Neuron (in vitro differentiated cells): ENCODE measurements at regions not wholly inside any gene's neighbourhood (a gene's known extent, or its start where the extent isn't known, plus 50 kb on each side); places are given as distances from the start of the nearest gene placed in this dataset.

Experiments used
- H2AFZ ChIP-seq: one replicate; pipeline ENCODE4 v1.6.1; 2013; ENCODE audit warnings: low read depth, mild to moderate bottlenecking, inconsistent platforms, low read length, moderate library complexity
- H3K27me3 ChIP-seq: one replicate; pipeline ENCODE4 v1.6.1; 2013; ENCODE audit warnings: low read length; ENCODE audit not compliant: insufficient read depth
- H3K36me3 ChIP-seq: one replicate; pipeline ENCODE4 v1.6.1; 2013; ENCODE audit warnings: low read length; ENCODE audit not compliant: insufficient read depth
- H3K4me1 ChIP-seq: one replicate; pipeline ENCODE4 v1.6.1; 2013; ENCODE audit warnings: low read length; ENCODE audit not compliant: insufficient read depth
- H3K4me3 ChIP-seq: 2 replicates; pipeline ENCODE4 v1.5.1; 2013; ENCODE audit warnings: mild to moderate bottlenecking, low read length, moderate library complexity
- H3K9me3 ChIP-seq: one replicate; pipeline ENCODE4 v1.6.1; 2013; ENCODE audit warnings: low read length

DNA sequence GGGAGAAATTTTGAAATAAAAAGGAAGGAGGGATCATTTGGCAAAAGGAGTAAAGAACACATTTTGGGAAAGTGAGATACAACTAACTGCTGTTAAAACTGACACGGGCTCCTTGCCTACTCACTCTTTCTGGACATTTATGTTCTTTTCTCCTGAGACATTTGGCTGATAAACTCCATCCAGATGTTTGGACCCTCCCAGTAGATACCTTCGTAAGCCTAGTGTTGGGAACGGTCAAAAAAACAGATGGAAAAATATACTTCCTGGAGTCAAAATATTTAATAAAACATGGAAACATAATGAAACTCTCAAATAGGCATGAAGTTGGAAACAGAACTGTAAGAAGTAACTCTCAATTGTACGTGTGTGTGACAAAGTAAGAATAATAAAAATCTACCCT lies 360.1 kb upstream of the RIOK2 start:
- no peak overlapping the region for H2AFZ ChIP-seq
- peaks cover 23% of the 10 kb centered on the region for H3K4me1 ChIP-seq
- H3K9me3 ChIP-seq: peaks cover 2% of the 10 kb centered on the region
- no peaks in the 10 kb centered on the region for H3K36me3 ChIP-seq
- no peaks in the 10 kb centered on the region for H3K27me3 ChIP-seq
- H3K4me3 ChIP-seq: no peak overlapping the region

DNA sequence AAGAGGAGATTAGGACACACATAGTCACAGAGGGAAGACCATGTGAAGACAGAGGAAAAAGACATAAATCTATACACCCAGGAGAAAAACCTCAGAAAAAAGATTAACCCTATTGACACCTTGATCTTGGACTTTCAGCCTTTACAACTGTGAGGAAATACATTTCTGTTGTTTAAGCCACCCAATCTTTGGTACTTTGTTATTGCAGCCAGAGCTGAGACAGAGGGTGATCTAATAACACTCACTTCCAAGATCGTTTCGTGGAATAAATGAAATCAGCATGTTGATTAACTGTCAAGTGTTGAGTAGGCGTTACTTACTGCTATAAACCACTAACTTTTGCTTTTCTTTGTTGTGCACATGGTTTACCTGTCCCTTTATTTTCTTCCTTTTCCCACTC lies 361.2 kb upstream of the RIOK2 start:
- no peaks in the 10 kb centered on the region for H3K27me3 ChIP-seq
- H3K9me3 ChIP-seq: peaks cover under 1% of the 10 kb centered on the region
- no peaks in the 10 kb centered on the region for H3K36me3 ChIP-seq
- H2AFZ ChIP-seq: no peak overlapping the region
- H3K4me3 ChIP-seq: no peak overlapping the region
- peaks cover 14% of the 10 kb centered on the region for H3K4me1 ChIP-seq

DNA sequence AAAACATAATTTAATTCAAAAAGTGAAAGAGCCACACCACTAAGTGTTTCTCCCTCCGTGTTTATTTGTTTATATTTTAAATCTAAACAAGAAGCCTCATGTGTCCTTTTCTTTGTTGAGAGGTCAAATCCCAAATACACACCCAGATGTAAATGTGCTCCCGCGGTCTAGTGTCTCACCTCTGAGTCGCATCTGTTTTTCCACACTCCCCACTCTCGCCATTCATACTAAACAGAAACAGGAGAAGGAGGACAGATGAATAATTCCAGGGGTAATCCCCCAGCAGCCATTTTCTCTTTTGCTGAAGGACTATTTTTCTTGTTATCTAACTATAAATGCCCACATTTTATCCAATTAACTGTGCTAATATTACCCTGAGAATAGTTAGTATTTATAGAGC lies 361.6 kb upstream of the RIOK2 start:
- H2AFZ ChIP-seq: peak overlapping the region; percentile 17
- H3K9me3 ChIP-seq: no peaks in the 10 kb centered on the region
- no peaks in the 10 kb centered on the region for H3K36me3 ChIP-seq
- H3K27me3 ChIP-seq: no peaks in the 10 kb centered on the region
- H3K4me1 ChIP-seq: peaks cover 14% of the 10 kb centered on the region
- no peak overlapping the region for H3K4me3 ChIP-seq

DNA sequence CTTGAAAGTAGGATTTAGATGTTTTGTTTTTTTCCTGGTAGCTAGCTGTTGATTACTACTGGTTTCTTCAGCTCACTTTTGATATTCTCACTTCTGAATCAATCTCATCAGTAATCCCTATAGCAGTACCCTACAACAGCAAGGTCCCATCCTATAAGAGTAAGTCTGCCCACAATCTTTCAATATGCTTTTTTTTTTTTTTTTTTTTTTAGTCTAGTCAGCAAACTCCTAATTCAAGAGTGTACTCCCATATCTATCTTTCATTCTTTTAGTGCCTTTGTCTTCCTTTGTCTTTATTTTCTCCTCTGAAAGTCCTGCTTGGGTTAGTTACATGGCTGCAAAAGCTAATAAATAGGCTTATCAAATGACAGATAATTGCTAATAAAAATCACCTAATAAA lies 362.4 kb upstream of the RIOK2 start:
- no peaks in the 10 kb centered on the region for H3K36me3 ChIP-seq
- peak overlapping the region; percentile 17 for H2AFZ ChIP-seq
- no peaks in the 10 kb centered on the region for H3K9me3 ChIP-seq
- H3K27me3 ChIP-seq: no peaks in the 10 kb centered on the region
- H3K4me3 ChIP-seq: no peak overlapping the region
- H3K4me1 ChIP-seq: peaks cover 20% of the 10 kb centered on the region

DNA sequence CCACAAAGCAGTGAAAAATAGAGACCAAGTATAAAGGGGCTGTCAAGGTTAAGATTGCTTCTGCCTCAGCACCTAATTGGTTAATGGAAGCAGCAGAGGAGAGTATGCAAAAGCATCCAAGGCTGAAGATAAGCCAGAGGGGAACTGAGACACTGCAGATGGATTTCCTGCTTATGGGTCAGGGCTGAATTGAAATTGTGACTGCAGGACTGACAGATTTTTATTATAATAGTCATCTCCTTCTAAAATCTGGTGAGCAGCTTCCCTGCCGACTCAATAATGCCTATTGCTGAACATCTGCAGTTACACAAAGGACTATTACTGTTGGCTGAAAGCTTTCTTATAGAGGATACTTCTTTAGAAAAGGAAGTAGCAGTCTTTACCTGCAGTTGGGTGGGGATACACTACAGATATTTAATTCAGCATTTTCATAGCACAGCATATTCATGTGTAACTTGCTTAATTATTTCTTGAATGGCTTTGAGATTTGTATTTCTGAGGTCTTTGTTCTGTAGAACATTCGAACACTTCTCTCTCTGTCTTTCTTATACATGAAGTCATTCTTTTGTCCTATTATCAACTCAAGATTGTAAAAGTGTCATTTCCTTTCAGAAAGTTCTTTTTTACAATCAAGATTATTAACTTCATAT lies 363.0 kb upstream of the RIOK2 start:
- H3K36me3 ChIP-seq: no peaks in the 10 kb centered on the region
- H3K4me3 ChIP-seq: no peak overlapping the region
- peaks cover 23% of the 10 kb centered on the region for H3K4me1 ChIP-seq
- peak overlapping the region; percentile 56 for H2AFZ ChIP-seq
- no peaks in the 10 kb centered on the region for H3K9me3 ChIP-seq
- no peaks in the 10 kb centered on the region for H3K27me3 ChIP-seq

DNA sequence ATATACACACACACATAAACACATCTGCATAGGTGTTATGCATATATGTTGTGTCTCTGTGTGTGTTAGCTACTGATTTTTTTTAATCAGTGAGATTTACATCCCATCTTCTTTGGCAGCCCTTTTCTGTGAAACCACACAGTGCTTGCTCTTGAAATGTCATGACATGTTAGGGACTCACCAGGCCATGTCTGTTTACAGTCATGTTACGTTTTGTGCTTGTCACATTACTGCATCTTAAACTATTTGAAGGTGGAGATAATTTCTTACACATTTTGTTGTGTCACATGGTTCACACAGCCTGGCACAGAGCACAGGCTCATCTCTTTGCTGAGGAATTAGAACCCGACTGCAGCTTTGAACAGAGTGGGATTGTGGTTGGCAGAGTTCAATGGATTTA lies 364.4 kb upstream of the RIOK2 start:
- H3K36me3 ChIP-seq: no peaks in the 10 kb centered on the region
- no peaks in the 10 kb centered on the region for H3K9me3 ChIP-seq
- peaks cover 23% of the 10 kb centered on the region for H3K4me1 ChIP-seq
- no peaks in the 10 kb centered on the region for H3K27me3 ChIP-seq
- no peak overlapping the region for H3K4me3 ChIP-seq
- H2AFZ ChIP-seq: no peak overlapping the region

DNA sequence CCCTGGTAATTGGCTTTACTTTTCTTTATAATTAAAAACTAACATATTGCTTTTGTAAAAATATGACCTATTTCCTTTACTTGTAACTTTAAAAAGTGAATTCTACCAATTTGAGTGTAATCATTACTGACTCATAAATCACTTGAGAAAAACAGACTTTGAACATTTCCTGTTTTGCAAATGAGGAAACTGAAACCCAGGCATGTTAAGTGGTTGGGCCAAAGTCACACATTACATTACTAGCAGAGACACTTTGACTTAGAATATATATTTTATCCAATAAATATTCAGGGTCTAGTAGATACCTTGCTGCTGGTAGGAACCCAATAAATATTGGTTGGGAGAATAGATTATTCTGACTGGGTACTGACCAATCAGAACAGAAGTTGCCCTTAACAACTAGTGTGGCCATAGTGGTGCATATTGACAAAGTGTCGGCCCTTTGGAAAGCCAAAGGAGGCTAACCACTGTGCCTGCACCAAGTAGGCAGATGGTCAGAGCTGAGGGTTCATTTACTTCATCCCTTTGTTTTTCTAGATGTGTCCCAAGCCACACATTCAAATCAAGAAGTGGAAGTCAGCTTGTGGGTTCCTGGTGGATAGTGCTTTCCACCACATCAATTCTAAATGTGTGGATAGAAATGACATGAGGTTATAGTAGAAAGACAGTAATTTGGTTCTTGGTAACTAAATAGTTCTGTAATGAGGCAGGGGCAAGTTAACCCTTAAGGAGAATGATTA lies 365.1 kb upstream of the RIOK2 start:
- Histone ChIP-seq H3K27me3 (no peaks in the 10 kb centered on the region), H3K4me3 (no peak overlapping the region), H2AFZ (no peak overlapping the region), H3K36me3 (no peaks in the 10 kb centered on the region), H3K4me1 (peaks cover 23% of the 10 kb centered on the region), H3K9me3 (no peaks in the 10 kb centered on the region)

DNA sequence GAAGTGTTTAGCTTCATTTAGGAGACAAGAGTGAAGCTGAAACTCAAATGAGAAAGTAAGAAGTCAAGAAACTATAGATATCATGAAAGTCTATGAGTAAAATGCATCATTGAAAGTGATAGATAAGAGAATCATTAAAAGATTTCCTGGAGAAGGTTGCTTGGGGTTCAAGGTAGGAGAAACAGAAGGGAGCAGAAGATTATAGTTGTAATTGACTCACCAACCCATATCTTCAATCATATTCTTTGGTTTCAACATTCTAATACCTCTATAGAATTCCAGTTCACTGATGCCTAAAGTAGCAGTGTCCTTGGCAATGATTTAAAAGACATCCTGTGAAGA lies 365.7 kb upstream of the RIOK2 start:
- Histone ChIP-seq H3K27me3 (no peaks in the 10 kb centered on the region), H3K4me3 (no peak overlapping the region), H3K9me3 (no peaks in the 10 kb centered on the region), H3K36me3 (no peaks in the 10 kb centered on the region), H3K4me1 (peaks cover 23% of the 10 kb centered on the region), H2AFZ (no peak overlapping the region)

DNA sequence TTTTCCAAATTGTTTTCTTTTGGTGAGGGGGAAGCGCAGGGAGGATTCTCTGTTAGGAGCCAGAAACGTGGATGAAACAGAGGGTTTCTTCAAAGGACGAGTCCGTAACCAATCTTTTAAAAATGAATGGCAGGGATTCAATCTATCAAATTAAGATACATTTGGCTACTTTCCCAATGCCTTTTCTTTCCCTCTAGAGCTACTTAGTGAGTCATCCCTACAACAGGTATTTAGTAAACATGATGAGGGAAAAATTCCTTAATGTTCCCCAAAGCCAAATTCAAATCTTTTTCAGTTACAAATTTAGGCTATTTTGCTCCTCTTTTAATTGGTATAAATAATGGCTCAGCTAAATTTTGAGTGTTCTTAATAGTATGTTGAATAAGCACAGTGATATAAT lies 366.4 kb upstream of the RIOK2 start:
- no peaks in the 10 kb centered on the region for H3K9me3 ChIP-seq
- H2AFZ ChIP-seq: no peak overlapping the region
- H3K27me3 ChIP-seq: no peaks in the 10 kb centered on the region
- H3K4me1 ChIP-seq: peaks cover 23% of the 10 kb centered on the region
- no peaks in the 10 kb centered on the region for H3K36me3 ChIP-seq
- H3K4me3 ChIP-seq: no peak overlapping the region

DNA sequence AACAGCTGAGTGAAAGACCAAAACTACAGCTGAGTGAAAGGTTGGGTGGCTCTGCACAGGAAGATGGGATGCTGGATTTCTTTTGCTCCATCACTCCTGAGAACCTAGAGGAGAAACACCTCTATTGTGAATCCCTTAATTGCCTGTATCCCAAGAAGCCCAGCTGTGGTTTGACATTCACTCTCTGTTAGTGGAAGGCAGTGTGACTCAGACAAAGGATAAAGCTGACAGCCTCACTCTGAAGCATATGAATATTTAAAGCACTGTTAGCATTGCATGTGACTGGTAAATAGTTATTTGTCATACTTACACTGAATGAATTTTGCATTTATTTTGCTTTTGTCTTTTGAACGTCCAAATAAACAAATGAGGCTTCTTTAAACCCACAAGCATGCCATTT lies 367.1 kb upstream of the RIOK2 start:
- Histone ChIP-seq H3K4me1 (peaks cover 21% of the 10 kb centered on the region), H3K9me3 (no peaks in the 10 kb centered on the region), H2AFZ (no peak overlapping the region), H3K36me3 (no peaks in the 10 kb centered on the region), H3K4me3 (no peak overlapping the region), H3K27me3 (no peaks in the 10 kb centered on the region)

DNA sequence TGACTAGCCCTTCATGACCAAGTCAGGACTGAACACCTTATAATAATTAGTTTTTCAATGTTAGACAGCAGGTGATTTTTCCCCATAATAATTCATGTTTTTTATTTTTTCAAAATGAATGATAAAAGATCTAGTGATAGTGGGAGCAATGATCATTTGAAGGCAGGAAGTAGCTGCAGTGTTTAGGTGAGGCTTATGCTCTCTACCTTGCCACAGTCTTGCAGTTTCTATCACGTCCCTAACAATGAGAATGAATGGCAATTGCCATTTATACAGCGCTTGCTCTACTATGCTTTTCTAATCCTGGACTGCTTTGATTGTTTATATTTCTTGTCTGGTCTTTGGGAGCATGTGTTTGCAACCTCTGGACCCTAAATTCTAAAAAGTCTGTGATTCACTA lies 367.8 kb upstream of the RIOK2 start:
- H3K27me3 ChIP-seq: no peaks in the 10 kb centered on the region

DNA sequence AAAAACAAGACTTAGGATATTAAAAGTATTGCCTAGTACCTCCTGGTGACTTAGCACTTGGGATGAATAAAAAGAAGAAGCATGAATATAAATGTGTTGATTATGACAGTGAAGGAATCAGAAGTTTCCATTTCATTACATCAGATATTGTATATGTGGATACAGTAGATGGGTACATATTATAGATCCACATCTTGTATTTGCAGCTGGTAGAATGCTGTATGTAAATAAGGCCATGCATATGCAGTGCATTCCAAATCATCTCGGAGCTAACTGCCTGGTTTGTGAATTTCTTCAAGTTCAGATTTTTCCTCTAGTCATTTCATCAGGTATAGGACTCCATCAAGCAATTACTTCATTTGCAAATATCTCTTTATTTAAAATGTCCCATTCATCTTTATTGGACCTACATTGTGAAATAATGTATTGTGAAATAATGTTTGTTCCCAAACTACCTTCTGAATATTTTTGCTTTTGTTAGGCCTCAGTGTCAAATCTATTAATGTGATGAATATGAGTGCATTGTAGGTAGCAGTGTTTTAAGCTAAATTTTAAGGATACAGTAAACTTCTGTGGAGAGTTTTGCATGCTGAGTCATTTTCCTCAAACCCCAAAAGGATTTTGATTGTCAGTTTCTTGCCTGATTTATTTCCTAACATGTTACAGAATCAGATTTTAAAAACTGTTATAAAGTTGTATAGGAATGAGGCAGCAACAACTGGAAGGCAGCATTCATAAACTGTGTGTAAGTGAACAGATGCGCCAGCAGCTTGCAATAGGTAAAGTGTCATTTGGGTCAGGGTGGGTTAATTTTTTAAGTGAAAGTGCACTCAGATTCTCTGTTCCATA lies 370.8 kb upstream of the RIOK2 start:
- Histone ChIP-seq H3K9me3 (no peaks in the 10 kb centered on the region), H3K4me3 (no peak overlapping the region), H3K4me1 (peaks cover 9% of the 10 kb centered on the region), H3K36me3 (no peaks in the 10 kb centered on the region), H2AFZ (no peak overlapping the region), H3K27me3 (no peaks in the 10 kb centered on the region)

More for the DNA sequence above, 367.8 kb upstream of the RIOK2 start:
- Histone ChIP-seq H3K4me3 (no peak overlapping the region), H3K9me3 (no peaks in the 10 kb centered on the region), H3K4me1 (peaks cover 14% of the 10 kb centered on the region), H2AFZ (no peak overlapping the region), H3K36me3 (no peaks in the 10 kb centered on the region)

DNA sequence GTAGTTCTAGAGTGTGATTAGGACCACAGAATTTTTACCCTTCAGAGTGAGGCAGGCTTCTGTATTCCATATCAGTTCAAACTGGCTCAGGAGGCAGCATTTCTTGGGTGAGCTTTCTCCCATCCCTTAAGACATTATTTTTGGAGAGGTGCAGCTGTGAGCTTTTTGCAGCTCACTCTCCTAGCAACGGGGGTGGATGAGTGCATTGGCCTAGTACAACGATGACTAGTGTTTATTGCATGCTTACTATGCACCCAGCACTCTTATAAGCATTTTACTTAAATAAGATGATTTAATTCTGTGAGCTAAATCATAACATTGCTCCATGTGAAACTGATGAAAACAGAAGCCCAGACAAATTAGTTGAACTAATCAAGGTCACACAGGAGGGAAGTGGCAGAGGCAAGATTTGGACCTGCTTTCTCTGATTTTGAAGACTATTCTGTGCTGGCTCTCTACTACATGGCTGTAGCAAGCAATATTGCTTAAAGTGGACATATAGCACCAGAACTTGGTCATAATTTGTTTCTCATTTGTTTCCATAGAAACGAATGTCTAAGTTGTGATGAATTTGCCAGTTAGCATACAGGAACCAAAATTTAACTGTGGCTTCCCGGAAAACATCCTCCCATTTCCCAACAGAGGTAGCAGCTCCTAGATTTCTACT lies 372.1 kb upstream of the RIOK2 start:
- Histone ChIP-seq H2AFZ (no peak overlapping the region), H3K36me3 (no peaks in the 10 kb centered on the region), H3K9me3 (no peaks in the 10 kb centered on the region), H3K4me3 (no peak overlapping the region), H3K27me3 (no peaks in the 10 kb centered on the region), H3K4me1 (peaks cover 10% of the 10 kb centered on the region)
